GM21447 (cell line): ENCODE measurements at regions not wholly inside any gene's neighbourhood (a gene's known extent, or its start where the extent isn't known, plus 50 kb on each side); places are given as distances from the start of the nearest gene placed in this dataset.

Experiments used
- ATAC-seq: cut with Tn5 transposase; IDR thresholded peaks from one replicate; pipeline ENCODE4 v1.9.1; 2021; ENCODE audit not compliant: unreplicated experiment

GRCh38 chr10:29238523-29239135 is 50.2 kb upstream of the LYZL1 start:
- no peak for ATAC-seq
